GM21619 (cell line): ENCODE measurements at regions not wholly inside any gene's neighbourhood (a gene's known extent, or its start where the extent isn't known, plus 50 kb on each side); places are given as distances from the start of the nearest gene placed in this dataset.
A peak's percentile ranks its signal among the peaks of the same experiment; 100 is the strongest.

Source experiments
- ATAC-seq: cut with Tn5 transposase; IDR thresholded peaks from one replicate; pipeline ENCODE4 v1.9.1; 2021; ENCODE audit not compliant: unreplicated experiment

- ATAC-seq, result no peak
Observed at GRCh38 chr10:28781296-28781695, 104.0 kb downstream of the BAMBI start.

GRCh38 chr10:28783087-28783486 lies 105.8 kb downstream of the BAMBI start:
- ATAC-seq, result no peak

GRCh38 chr10:28785018-28785417 lies 107.7 kb downstream of the BAMBI start:
- ATAC-seq, result no peak

GRCh38 chr10:28788252-28788651 lies 110.9 kb downstream of the BAMBI start:
- peak; percentile 81 for ATAC-seq

DNA sequence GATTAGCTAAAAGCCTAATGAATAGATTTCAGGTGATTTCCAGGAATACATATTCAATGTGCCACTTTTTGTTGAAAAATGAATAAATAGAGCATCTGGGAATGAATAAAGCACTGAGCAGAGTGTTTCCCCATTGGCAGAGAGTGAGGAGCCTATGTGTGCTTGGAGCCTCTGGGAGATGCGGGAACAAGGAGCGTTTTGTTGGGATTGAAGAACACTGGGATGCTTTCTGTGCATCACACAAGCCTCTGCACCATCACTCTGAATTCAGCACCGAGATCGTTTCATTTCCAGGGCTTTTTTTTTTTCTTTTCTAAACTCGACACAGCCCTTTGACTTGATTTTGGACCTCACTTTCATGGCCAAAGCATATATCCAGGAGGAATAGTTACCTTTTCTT lies 111.4 kb downstream of the BAMBI start:
- no peak for ATAC-seq

- no peak for ATAC-seq
Observed at GRCh38 chr10:28790146-28790545, 112.8 kb downstream of the BAMBI start.

- no peak for ATAC-seq
Observed at GRCh38 chr10:28793482-28793881, 116.2 kb downstream of the BAMBI start.

- ATAC-seq, result no peak
Observed at GRCh38 chr10:28794986-28795385, 117.7 kb downstream of the BAMBI start.

DNA sequence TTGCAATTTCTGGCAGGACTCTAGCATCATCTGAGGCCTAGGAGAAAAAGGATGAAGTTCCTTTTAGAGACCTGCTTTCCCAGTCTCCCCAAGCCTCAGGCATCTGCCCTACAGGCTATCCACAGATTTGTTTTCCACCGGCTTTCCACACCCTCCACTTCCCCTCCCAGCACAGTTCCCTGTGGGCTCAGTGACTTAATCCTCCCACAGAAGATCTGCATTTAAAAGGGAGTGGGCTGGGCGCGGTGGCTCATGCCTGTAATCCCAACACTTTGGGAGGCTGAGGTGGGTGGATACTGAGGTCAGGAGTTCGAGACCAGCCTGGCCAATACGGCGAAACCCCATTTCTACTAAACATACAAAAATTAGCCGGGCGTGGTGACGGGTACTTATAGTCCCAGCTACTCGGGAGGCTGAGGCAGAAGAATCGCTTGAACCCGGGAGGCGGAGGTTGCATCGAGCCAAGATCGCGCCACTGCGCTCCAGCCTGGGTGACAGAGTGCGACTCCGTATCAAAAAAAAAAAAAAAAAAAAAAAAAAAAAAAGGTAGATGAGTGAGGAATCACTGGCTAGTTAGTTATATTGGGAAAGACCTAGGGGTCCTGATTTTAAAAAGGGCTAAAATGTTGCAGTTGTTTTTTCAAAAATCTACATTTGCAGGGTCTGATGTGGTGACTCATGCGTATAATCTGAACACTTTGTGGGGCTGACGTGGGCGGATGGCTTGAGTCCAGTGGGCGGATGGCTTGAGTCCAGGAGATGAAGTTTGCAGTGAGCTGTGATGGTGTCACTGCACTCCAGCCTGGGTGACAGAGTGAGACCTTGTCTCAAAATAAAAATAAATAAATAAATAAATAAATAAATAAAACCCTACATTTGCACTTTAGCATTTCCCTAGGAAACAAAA lies 119.5 kb downstream of the BAMBI start:
- ATAC-seq, result no peak

DNA sequence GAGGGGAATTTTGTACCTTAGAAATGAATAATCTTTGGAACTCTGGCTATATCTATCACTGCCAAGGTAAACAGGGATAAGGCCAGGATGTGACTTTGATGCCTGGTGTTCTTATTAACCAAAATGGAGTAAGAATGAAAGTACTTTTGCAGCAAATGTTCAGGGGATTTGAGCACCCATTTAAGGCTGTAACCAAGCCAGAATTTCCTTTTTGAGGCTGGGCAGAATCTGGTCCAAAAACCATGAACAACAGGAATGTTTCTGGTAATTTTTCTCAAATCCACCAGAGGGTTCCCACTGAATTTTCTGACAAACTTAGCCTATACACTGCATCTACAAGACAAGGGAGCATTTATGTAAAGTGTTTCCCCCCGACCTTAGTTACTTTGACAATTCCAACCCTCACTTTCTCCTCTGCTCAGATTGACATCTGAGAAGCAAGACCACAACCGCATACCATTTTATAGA lies 120.6 kb downstream of the BAMBI start:
- no peak for ATAC-seq

- ATAC-seq, result no peak
Observed at GRCh38 chr10:28798428-28798955, 121.2 kb downstream of the BAMBI start.

DNA sequence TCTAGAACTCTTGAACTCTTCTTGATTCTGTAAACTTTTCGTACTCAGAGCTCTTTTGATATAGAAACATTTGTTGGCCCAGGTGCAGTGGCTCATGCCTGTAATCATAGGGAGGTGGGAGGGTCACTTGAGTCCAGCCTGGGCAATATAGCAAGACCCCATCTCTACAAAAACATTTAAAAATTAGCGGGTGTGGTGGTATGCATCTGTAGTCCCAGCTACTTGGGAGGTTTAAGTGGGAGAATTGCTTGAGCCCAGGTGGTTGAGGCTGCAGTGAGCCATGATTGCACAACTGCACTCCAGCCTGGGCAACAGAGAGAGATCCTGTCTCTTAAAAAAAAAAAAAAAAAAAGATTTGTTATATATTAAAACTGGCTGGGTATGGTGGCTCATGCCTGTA lies 121.6 kb downstream of the BAMBI start:
- no peak for ATAC-seq

DNA sequence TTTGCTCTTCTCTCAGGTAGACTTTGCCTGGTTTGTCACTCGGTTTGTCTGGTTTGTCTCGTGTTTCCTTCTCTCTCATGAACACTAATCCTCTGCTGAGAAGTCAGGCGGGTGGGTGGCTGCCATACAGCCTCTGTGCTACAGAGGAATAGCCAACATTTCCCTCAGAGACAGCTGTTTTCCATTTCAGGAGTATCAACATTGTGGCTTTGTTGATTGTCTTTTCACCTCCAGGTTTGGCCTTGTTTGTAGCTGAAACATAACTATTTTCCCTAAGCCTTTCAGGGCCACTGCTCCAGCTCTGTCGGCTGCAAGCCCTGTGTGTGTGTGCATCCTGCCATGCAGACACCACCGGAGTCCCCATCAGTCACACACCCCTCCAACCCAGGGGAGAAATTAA lies 122.8 kb downstream of the BAMBI start:
- ATAC-seq, result no peak

DNA sequence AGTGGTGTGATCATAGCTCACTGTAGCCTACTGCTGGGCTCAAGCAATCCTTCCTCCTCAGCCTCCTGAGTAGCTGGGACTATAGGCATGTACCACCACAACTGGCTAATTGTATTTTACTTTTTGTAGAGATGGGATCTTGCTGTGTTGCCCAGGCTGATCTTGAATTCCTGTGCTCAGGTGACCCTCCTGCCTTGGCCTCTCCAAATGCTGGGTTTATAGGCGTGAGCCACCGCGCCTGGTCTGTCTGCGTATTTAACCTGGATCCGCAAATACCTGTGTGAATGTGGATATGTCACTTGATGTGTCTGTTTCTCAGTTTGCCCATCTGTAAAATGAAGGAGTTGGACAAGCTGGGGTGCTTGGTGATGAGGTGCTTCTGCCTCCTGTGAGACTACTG lies 123.9 kb downstream of the BAMBI start:
- ATAC-seq, result no peak

- ATAC-seq, result no peak
Observed at GRCh38 chr10:28801869-28802268, 124.5 kb downstream of the BAMBI start.

GRCh38 chr10:28805390-28805789 lies 128.1 kb downstream of the BAMBI start:
- ATAC-seq, result no peak

DNA sequence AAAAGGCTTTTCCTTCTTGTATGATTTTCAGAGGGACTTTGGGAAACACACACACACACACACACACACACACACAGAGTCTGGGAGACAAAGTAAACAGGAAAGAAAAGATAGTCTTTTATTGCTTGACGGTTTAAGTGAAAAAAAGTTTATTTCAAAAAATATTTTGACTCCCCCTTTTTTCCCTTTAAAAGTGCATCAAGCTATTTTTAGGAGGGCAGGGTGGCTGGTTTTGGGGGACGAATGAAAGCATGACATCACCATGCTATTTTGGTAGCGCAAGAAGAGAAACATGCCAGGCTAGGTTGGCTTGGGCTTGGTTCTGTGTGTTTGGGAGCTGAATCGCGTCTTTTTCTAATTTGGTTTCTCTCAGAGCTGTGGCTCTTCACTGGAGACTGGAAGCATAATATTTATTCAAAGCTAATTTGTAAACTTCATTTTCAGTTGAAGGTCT lies 129.2 kb downstream of the BAMBI start:
- no peak for ATAC-seq

- ATAC-seq, result no peak
Observed at GRCh38 chr10:28806951-28807759, 129.8 kb downstream of the BAMBI start.

DNA sequence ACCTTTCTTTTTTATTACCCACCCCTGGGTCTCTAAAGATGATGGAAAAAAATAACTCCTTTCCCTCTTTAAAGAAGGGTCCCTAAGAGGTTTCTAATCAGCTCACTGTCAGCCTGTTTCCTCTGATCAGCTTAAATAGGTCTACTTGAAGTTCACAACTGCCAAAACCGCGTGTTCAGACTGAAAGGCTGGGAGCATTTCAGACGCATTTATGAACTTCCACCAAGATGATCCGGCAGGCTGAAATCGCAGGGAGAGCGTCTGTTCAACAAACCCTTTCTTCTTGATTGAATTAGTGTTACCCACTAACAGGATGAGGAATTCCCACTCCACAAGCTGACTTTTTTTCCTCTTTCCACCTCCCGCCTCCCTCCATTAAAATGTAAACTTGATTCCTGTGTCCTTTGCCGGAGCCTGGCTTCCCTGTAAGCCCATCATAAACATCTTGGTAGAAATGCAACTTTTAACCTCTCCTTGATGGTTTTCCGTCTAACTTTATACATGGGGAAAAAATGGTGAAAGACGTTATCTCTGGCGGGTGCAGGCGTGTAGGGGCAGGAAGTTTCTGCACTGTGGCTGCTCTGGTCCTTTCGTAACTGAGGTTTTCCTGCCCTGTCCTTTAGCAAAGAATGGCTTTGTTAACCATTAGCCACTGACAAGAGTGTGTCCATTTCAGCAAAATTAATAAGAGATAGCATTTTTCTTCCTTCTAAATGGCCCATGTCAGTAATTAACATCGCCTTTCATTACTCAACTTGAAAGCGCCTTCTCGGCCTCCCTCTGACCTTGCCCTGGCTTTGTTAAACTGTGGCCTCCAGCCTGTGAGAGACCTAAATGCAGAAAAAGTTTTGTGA lies 130.7 kb downstream of the BAMBI start:
- no peak for ATAC-seq

DNA sequence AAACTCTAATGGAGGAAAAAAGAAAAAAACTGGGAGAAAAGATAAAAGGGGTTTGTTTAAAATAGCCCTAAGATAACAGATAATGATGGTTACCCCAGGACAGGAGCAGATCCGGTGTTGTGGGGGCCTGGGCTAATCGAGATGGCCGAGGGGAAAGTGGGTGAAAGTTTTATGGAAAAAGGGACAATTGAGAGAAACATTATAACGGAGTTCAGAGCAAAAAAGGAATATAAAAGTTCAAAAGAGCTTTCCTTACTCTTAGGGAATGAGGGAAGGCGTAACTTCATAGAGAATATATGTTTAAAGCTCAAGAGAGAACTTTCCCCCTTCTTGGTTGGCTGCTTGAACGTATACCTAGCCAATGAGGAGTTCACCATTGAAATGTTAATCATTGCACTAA lies 131.4 kb downstream of the BAMBI start:
- no peak for ATAC-seq
